GM19025 (cell line): ENCODE measurements at regions not wholly inside any gene's neighbourhood (a gene's known extent, or its start where the extent isn't known, plus 50 kb on each side); places are given as distances from the start of the nearest gene placed in this dataset.
"Not testable (repeated sequence)": the region's sequence is repeated elsewhere in the genome, so short reads cannot be mapped to it uniquely, and the experiment has no call there.

Experiments used
- ATAC-seq: cut with Tn5 transposase; IDR thresholded peaks from one replicate; pipeline ENCODE4 v1.9.1; 2021; ENCODE audit warnings: mild to moderate bottlenecking, low read depth, moderate library complexity; ENCODE audit not compliant: unreplicated experiment

DNA sequence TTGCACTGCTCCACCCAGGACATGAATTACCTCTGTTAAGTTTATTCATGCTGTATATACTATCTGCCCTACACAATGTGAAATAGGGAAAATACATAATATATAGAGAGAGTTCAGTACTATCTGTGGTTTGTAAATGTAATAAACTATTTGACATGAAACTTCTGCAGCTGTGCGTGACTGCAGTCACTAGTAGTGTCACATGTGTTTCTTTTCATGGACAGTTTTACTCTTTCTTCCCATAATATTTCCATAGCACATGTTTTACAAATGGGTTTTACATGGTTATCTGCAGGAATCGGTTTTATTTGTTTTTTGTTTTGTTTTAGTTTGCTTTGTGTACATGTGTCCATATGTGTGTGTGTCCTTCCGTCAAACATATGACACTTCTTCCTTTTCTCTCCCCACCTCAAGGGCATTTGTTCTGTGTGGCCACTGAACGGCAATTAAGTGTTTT lies 1644.1 kb upstream of the FLRT2 start:
- no peak for ATAC-seq

DNA sequence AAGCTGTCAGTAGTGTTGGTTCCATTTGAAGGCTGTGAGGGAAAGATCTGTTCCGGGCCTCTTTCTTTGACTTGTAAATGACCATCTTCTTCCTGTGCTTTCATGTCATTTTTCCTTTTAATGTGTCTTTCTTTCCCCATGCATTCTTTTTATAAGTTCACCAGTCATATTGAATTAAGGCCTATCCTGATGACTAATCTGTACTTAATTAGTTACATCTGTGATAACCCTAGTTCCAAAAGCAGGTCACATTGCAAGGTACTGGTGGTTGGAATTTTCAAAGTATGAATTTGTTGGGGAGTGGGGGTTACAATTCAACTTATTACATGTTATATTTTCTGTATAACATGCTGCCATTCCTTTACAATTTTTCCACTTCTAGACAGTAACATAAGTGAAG lies 1642.1 kb upstream of the FLRT2 start:
- no peak for ATAC-seq

DNA sequence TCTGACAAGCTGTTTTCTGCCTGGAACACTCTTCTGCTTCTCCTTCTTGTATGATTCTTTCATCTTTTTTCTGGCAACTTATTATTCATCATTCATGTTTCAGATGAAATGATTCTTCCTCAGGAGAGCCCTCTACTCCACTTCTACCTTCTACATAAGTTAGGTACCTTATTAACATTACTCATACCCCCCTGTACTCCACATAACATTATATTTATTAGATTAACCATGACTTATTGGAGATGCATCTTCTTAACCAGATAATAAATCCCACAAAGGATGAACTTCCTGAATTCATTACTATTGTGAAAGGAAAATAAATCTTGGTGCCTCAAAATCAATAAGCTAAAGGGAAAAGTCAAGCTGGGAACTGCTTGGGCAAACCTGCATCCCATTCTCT lies 1636.5 kb upstream of the FLRT2 start:
- ATAC-seq = no peak

DNA sequence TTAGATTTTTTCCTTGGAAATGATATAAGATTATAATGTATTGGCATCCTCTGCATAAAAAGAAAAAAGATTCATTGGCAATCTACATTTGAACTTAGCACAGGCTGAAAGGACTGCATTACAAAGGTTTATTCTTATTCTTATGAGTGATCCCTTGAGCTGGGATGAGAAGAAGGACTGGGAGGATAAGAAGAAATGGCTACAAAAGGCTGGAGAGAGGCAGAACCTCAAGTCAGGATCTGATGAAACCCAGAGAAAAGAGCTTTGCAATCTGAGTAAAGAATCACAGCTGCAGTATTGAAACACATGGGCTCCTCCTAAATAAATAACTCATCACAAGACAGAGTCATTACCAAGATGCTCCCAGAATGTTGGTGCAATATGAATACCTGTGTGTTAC lies 1635.4 kb upstream of the FLRT2 start:
- ATAC-seq = no peak

DNA sequence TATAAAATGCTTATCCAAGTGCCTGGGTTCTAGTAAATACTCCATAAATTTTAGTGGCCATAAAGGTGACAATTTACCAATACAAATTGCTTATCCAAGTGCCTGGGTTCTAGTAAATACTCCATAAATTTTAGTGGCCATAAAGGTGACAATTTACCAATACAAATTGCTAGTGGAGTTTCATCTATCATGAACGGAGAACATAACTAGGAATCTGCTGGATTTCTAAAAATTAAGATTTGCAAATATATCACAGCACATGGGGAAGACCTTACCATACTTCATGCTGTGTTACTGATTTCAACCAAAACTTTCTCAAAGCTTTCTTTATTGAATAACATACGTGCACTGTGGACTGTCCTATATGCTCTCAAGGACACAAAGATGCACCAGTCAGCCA lies 1631.4 kb upstream of the FLRT2 start:
- ATAC-seq = not testable (repeated sequence)

DNA sequence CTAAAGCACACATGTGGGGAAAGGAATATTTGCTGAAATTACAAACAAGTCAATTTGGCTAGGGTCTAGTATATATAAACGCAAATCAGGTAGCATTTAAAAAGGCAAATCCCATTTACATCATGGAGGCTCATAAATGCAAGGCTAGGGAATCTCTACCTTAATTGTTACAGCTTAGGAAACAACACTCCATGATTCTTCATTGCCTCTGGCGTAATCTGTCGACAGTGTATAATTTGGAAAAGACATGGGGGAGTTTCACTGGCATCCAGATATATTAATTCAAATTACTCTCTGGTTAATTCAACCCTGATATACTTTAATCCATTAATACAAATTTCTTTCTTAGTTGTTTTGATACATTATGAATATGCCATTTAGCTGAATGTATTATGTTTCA lies 1630.2 kb upstream of the FLRT2 start:
- ATAC-seq = no peak

DNA sequence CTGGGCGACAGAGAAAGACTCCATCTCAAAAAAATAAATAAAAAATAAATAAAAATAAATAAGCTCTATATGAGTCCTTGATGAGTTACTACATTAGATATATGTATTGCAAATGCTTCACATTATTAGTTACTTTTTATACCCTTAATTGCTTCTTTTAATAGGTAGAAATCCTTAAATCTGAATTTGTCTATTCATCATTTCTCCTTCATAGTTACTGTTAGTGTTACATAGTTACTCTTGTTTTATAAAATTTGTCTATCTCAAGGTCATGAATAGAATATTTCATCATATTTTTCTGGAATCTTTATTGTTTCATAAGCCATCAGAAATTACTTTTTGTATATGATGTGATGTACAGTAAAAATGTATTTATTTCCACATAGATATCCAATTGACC lies 1624.8 kb upstream of the FLRT2 start:
- no peak for ATAC-seq

DNA sequence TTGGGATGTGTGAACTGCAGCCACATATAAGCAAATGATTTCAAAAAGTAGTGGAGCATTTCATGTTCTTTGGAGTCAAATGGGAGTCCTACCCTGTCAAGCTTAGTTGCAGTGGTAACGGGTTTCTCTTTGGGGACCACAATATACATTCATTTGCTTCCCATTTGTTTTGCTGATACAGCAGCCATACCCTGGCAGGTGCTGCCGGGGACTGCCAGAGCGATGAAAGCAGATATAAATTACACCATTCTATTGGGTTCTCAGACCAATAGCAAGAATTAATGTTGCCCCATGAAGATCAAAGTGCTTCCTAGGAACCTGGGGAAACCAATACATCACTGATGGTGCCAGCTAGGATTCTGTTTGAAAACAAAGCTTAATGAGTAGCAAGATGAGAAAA lies 1621.5 kb upstream of the FLRT2 start:
- no peak for ATAC-seq

DNA sequence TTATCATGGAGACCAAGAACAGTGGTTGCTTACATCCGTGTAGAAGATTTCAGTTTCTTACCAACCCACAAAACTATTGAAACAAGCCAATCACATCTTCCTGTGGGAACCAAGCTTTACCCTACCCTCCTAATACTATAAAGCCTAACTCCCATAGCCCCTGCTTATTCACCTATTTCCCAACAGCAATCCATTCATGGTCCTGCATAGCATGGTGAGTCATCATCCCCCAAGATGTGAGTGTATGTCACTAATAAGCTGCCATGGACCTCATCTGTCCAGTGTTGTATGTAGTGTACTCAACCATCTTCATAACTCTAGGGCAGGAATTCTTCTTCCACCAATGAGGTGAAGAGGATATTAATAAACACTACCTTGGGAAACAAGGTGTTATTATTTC lies 1620.4 kb upstream of the FLRT2 start:
- ATAC-seq = no peak

DNA sequence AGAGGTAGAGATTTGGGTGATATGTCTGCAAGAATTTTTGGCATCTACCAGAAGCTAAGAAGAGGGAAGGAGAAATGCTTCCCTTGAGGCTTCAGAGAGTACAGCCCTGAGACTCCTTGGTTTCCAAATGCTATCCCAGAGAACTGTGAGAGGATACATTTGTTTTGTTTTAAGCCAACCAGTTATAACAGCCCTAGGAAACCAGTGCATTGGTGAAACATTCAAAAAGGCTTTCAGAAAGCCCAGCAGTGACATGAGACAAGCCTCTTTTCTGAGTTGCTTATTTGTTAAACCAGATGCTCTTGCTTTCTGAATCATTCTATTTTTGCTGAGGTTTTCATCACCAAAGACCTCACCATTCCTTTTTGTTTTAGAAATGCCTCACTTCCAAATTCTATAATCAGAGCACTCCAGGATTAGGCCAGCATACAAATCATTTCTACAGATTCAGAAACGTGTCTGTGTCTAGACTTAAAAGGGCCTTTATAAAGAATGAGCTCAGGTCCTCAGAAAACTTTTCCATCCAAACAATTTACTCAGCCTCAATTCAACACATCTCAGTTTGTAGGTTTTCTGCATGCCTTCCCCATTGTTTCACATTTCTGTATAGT lies 1617.8 kb upstream of the FLRT2 start:
- no peak for ATAC-seq

DNA sequence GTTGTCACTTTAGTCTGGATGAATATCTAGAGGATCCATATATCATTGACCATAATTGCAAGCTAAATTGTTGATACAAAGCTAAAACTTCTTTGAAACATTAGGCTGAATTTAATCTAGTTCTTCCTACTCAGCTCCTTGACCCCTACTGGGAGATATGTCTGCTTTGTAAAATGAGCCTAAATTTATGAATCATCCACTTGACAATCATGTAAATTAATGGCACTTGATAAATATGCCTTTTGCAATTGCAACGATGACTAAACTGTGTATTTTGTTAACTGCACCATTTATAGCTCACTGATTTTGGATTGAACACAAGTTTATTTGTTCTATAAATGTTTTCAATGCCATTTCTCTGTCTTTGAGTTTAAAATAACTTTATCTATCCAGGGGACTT lies 1616.5 kb upstream of the FLRT2 start:
- no peak for ATAC-seq

DNA sequence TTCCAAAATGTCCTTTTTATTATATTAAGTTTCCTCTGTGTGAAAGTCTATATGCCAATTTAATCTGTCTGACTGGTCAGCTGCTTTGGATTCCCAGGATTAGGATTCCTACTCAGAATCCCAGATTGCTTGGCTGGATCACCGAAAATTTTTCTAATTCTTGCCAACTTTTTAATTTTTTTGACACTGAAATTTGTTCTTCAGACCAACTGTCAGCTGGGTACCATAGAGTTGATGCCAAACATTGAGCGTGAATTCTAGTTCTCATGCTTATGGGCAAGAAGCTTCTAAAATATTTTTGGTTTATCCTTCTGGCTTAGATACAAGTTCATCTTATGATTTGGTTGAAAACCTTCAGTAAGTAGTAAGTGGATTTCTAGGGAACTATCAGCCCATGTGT lies 1611.4 kb upstream of the FLRT2 start:
- no peak for ATAC-seq

DNA sequence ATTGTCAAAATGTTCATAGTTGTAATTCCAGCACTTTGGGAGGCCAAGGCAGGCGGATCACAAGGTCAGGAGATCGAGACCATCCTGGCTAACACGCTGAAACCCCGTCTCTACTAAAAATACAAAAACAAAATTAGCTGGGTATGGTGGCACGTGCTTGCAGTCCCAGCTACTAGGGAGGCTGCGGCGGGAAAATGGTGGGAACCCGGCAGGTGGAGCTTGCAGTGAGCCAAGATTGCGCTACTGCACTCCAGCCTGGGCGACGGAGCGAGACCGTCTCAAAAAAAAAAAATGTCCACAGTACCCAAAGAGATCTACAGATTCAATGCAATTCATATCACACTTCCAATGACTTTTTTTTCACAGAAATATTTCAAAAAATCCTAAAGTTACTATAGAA lies 1610.3 kb upstream of the FLRT2 start:
- not testable (repeated sequence) for ATAC-seq

DNA sequence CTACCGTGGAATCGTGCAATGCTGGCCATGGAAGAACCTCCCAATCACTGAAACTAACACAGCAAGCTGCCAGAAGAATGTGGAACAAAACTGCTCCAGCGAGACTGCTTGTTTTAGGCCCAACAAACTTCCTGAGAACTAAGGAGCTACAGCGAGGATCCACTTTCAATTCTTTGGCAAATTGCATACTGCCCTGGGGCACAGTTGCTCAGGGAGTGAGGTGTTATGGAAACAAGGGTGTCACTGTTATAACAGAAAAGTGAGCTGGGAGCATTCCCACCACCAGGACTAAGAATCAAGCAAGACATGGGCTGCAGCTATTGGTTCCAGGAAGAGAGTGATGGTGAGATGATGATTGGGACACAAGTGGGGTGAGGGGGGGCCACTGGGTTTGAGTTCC lies 1606.1 kb upstream of the FLRT2 start:
- ATAC-seq = no peak

DNA sequence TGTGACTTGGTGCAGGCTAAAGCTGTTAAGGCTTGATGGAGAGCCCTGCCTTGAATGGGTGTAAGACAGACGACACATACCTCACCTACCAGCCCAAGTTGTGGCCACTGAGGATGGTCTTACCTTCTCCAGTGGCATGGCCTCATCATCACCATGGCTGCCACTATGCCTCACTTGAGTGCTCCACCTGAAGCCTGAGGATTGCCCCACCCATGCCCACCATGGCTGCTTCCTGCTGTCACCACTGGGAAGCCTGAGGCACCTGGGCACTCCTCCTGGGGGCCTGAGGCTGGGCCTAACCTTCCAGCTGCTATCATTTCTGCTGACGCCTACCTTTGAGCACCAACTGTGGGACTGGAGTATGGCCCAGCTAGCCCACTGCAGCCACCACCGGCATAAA lies 1605.7 kb upstream of the FLRT2 start:
- no peak for ATAC-seq

DNA sequence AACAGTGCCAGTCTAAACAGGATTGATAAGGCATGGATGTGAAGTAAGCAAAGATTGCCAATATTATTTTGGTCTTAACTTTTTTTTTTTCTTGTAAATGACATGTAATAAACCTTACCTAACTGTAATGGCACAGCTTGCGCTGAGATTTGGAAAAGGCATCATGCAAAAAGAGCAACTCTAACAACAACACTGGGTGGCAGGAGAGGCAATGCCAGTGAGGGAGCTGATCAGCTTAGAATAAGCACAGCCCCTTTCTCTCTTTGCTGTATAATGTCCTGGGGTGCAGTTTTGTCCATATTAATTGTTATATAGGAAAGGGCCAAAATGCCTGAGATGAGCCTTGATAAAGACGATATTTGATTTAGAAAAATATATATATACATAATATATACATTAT lies 1589.7 kb upstream of the FLRT2 start:
- ATAC-seq = no peak

DNA sequence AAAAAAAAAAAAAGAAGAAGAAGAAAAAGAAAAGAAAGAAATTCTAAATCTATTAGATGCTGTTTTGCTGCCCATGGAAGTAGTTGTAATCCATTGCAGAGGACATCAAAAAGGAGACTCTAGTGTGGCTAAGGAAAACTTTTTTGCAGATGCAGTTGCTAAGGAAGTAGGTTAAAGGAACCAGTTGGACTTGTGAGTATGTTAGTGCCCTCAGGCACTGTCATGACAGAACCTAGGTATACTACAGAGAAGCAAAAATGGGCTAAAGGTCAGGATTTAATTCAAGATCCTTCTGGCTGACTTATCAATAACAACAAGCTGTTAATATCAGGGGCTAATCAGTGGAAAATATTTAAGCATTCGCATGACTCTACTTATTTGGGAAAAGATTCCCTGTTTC lies 1571.6 kb upstream of the FLRT2 start:
- no peak for ATAC-seq

DNA sequence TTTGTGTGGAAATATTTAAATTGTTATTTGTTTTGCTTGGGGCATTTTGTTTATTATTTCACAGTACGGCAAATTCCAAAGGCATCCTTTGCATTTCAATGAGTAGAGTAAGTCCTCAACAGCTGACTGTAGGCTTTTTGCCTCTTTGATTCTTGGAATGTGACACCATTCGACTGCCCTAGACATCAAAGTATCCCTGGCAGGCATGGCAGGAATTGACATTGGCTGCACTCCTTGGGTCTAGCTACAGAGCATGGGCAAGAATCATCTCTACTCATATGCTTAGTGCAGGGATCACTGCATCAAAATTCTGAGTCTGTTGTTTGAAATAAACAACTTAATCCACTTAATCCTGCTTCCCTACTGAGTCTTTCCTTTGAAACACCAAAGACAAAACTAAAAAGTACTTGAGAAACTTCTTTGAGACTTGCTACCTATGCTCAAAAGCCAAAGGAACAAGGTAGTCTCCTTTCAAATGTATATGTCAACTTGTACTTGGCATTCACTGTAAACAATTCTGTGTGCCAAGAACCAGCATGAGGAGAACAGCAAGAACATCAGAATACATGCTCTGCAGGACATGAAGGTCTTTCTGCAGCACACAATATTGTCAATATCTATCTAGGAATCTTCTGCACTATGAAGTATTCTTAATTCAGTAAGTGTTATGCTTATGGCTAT lies 1569.0 kb upstream of the FLRT2 start:
- no peak for ATAC-seq

DNA sequence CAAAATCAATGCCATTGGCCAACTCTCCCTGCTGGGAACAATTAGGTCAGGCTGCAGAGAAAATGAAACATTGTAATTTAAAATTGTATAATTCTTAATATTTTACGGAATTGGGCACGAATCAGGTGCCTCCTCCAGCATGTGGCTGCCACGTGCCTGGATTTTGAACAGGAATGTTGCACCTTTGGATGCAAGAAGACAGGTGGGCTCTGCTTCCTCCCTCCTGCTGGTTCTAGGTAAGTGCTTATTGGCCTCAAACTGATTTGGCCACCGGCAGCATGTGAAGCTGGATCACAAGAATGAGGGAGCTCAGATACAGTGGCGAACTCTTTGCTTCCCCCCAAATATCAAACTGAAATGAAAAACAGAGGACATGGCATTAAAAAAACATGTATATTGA lies 1559.9 kb upstream of the FLRT2 start:
- ATAC-seq = no peak

DNA sequence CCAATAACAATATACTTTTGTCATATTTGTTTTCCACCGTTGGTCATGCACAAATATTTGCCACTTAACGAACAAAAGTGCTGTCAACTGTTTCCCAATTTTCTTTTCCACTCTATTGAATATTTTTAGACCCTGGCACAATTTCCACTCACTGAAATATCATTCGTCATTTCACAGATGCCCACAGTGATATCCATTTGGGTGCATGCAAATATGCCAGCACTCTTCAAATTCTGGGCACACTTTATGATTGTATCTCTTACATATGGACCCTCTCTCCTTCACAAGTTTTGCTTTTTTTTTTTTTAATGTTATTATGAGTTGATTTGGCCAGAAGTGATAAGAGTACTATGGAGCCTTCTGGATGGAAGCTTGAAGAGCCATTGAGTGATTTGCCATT lies 1557.3 kb upstream of the FLRT2 start:
- ATAC-seq = no peak

DNA sequence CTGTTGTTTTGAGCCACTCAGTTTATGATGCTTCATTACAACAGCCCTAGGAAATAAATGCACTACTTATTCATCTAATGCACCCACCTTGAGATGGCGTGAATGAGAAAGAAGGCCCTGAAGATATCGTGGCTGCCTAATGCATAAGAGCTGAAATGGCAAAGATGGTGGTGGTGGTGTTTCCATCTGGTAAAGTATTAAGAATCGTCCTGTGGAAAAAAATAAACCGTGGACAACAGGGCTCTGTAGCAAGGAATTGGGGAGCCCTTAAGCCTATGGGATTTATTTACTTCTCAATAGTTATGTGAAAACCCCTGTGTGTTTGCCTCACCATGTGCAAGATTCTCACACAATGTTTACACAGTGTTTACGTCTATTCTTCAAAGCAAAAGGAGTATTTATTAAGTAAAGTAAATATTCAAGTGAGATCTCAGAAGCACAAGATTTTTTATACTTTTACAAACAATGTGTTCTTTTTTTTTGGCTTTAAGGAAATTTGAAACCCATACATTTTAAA lies 1555.2 kb upstream of the FLRT2 start:
- ATAC-seq = no peak

DNA sequence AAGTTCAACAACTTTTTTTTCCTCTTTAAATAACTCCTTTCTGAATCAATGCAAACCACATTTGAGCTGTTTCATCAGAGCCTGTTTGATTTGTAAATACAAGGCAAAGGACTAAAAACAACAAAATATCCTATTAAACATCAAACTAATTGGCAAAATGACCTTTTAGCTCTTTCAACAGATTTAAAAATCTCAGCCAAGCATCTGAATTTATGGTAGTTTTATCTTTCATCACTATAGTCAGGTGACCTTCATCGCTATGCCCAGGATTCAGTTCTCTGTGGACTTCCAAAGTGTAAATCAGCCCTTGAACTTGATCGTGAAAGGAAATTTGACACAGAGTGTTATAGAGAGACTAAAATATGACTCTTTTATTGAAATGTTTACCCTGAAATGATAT lies 1554.5 kb upstream of the FLRT2 start:
- ATAC-seq = no peak
